ENCODE measurements at regions not wholly inside any gene's neighbourhood (a gene's known extent, or its start where the extent isn't known, plus 50 kb on each side); places are given as distances from the start of the nearest gene placed in this dataset.

DNA sequence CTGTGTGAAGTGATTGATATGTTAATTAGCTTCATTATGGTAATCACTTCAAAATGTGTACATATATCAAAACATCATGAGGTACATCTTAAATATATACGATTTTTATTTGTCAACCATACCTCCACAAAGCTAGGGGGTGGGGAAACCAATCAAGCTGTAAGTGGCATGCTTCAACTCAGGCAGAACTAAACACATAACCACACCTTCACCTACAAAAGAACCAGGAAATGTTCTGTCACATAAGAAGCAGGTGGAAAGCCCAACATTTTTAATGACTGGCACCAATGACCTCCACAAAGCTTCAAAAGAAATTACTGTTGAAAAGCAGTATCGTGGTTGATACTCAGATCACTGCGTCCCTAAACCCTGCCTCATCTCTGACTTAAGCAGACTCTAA lies 867.7 kb upstream of the EEF2KMT start:
- Histone ChIP-seq H3K36me3 (no peaks in the 10 kb centered on the region), H3K27me3 (replicated peaks; ENCODE audit: insufficient read depth) (no peaks in the 10 kb centered on the region), H3K4me1 (replicated peaks) (no peaks in the 10 kb centered on the region), H3K9me3 (no peaks in the 10 kb centered on the region), H3K4me3 (no peak overlapping the region), H3K27ac (no peak overlapping the region)
- intact Hi-C loops (cut with DNase I): no loop called here
- 61% methylated on average over 3 of the region's 3 CpGs for WGBS
- no peak for DNase-seq (ENCODE audit: low spot score)
- TF ChIP-seq POLR2AphosphoS5 (IDR thresholded peaks at IDR 0.05) (no peak), POLR2A (IDR thresholded peaks at IDR 0.05) (no peak), CTCF (IDR thresholded peaks at IDR 0.05) (no peak)

DNA sequence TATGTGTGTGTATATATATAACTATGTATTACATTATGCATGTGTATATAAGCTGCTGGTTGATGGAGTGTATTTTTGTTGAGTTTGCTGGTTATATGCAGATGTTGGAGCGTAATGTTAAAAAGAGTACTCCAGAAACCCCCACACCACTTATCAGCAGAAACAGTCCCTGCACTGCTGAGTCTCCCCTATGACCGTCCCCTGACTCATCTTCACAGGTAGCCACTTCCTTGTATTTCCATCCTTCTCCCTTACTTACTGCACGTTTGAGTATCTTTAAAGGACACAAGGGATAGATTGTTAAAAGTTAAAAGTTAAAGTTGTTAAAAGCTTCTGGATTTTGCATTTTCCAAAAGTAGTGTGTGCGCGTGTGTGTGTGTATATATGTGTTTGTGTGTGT lies 853.9 kb upstream of the EEF2KMT start:
- TF ChIP-seq CTCF (IDR thresholded peaks at IDR 0.05) (no peak), POLR2A (IDR thresholded peaks at IDR 0.05) (no peak), POLR2AphosphoS5 (IDR thresholded peaks at IDR 0.05) (no peak)
- no peaks in the 10 kb centered on the region for H3K9me3 ChIP-seq
- intact Hi-C loops (cut with DNase I): no loop called here
- 85% methylated on average over 5 of the region's 5 CpGs for WGBS
- no peak for DNase-seq (ENCODE audit: low spot score)
- no peak overlapping the region for H3K27ac ChIP-seq
- no peaks in the 10 kb centered on the region for H3K27me3 ChIP-seq (replicated peaks; ENCODE audit: insufficient read depth)
- H3K36me3 ChIP-seq: no peaks in the 10 kb centered on the region
- no peak overlapping the region for H3K4me3 ChIP-seq
- H3K4me1 ChIP-seq (replicated peaks): no peaks in the 10 kb centered on the region

DNA sequence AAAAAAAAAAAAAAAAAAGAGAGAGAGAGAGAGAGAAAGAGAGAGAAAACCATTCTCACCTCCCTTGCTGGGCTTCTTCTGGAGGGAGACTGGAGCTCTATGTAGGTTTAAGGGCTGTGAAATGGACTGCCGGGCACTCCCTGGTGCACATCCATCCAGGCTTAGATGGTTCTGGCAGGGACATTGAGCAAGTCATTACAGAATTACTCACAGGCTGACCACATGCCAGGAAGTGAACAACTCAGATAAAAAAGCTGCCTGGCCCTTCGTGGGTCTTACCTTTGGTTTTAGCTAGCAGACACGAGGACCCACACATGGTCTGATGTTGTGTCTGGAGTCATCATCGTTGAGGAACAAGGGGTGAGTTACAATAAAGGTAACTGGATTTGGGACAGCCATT lies 847.4 kb upstream of the EEF2KMT start:
- DNase-seq (ENCODE audit: low spot score): no peak
- intact Hi-C loops (cut with DNase I): no loop called here
- H3K27me3 ChIP-seq (replicated peaks; ENCODE audit: insufficient read depth): no peaks in the 10 kb centered on the region
- no peak overlapping the region for H3K4me3 ChIP-seq
- TF ChIP-seq POLR2AphosphoS5 (IDR thresholded peaks at IDR 0.05): no peak
- no peak overlapping the region for H3K27ac ChIP-seq
- WGBS: 75% methylated on average over 4 of the region's 4 CpGs
- H3K4me1 ChIP-seq (replicated peaks): no peaks in the 10 kb centered on the region
- no peaks in the 10 kb centered on the region for H3K9me3 ChIP-seq
- H3K36me3 ChIP-seq: no peaks in the 10 kb centered on the region

DNA sequence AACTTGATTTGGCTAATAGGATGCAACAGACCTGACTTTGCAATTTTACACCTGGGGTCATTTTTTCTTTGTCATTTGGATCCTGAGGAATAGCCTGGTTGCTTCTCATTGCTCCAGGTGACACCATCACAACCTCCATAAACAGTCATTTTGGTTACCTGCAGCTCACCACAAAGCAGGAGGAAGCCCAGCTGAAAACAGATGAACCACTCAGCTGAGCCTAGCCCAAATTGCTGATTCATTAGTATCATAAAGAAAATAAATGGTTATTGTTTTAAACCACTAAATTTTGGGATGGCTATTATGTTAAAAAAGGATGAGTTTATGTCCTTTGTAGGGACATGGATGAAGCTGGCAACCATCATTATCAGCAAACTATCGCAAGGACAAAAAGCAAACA lies 841.0 kb upstream of the EEF2KMT start:
- WGBS: 100% methylated on average over 1 of the region's 1 CpG
- intact Hi-C loops (cut with DNase I): no loop called here
- DNase-seq (ENCODE audit: low spot score): no peak
- H3K9me3 ChIP-seq: no peaks in the 10 kb centered on the region
- H3K4me1 ChIP-seq (replicated peaks): no peaks in the 10 kb centered on the region
- no peak overlapping the region for H3K27ac ChIP-seq
- H3K27me3 ChIP-seq (replicated peaks; ENCODE audit: insufficient read depth): no peaks in the 10 kb centered on the region
- no peak for TF ChIP-seq POLR2AphosphoS5 (IDR thresholded peaks at IDR 0.05)
- no peak for TF ChIP-seq POLR2A (IDR thresholded peaks at IDR 0.05)
- no peak for TF ChIP-seq CTCF (IDR thresholded peaks at IDR 0.05)
- H3K36me3 ChIP-seq: no peaks in the 10 kb centered on the region
- no peak overlapping the region for H3K4me3 ChIP-seq

DNA sequence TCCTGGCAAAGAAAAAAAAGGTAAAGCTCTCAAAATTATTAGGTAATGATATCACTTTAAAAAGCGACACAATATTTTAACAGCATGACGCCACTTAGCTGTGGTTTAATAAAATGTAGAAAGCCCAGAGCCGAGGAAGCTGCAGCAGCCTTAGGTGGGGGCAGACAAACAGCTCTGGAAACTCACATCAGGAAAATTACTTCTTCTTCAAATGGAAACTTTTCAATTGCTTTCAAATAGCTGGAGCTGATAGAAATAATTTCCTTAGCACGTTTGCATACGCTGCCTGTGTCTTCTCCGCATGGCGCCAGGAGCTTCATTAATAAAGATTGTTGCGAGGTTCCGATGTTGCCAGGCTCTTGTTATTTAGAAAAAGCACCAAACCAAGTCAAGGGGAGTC lies 835.3 kb upstream of the EEF2KMT start:
- 64% methylated on average over 9 of the region's 9 CpGs for WGBS
- Histone ChIP-seq H3K36me3 (no peaks in the 10 kb centered on the region), H3K4me1 (replicated peaks) (no peaks in the 10 kb centered on the region), H3K27ac (no peak overlapping the region), H3K4me3 (no peak overlapping the region), H3K9me3 (no peaks in the 10 kb centered on the region), H3K27me3 (replicated peaks; ENCODE audit: insufficient read depth) (no peaks in the 10 kb centered on the region)
- DNase-seq (ENCODE audit: low spot score): no peak
- intact Hi-C loops (cut with DNase I): no loop called here
- no peak for TF ChIP-seq POLR2AphosphoS5 (IDR thresholded peaks at IDR 0.05)
- TF ChIP-seq CTCF (IDR thresholded peaks at IDR 0.05): no peak
- TF ChIP-seq POLR2A (IDR thresholded peaks at IDR 0.05): no peak
